Right kidney (tissue), 1 donor: ENCODE measurements at regions not wholly inside any gene's neighbourhood (a gene's known extent, or its start where the extent isn't known, plus 50 kb on each side); places are given as distances from the start of the nearest gene placed in this dataset.

Source experiments
- DNase-seq: peaks from one replicate; pipeline ENCODE4 v3.0.0-alpha.2; 2016

- no peak for DNase-seq
Measured at GRCh38 chr2:129443865-129444739, 535.4 kb upstream of the RAB6C start.

- no peak for DNase-seq
Measured at GRCh38 chr2:129444751-129445150, 534.7 kb upstream of the RAB6C start.

GRCh38 chr2:129456691-129457090, 522.8 kb upstream of the RAB6C start:
- no peak for DNase-seq

- no peak for DNase-seq
Measured at GRCh38 chr2:129457277-129457818, 522.1 kb upstream of the RAB6C start.

DNA sequence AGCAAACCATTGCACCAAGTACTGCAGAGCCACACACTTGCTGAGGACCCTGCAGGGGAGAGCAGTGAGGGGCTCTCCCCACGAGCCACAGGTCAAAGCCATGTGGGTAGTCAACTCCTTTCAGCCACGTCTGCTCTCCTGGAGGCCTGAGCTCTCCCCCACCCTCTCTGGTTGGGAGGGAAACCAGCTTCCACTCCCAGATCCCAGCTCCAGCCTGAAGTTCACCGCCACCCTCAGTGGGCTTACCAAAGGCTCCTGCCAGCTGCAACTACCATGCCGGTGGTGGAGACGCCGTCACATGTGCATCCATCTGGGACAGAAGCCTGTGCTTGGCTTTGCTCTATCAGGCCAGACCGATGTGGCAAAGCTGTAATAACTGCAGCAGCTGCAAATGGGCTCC, 521.5 kb upstream of the RAB6C start:
- no peak for DNase-seq

DNA sequence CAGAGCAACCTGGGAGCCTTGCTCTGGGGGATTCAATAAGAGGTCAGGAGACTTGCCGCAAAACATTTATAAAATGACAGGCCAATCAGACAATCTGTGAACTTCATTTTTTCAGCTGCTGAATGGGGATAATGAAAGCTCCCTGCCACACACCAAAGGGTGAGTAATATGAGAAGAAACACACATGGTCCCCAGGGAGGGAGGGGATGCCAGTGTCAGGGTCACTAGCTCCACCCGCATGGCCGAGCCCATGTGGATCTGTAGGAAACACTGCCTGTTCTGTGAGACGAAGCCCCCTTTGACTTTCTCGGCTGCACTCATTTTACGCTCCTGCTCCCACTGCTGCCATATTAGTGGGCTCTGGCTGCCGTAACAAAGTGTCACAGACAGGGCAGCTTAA, 521.0 kb upstream of the RAB6C start:
- DNase-seq = no peak

GRCh38 chr2:129459200-129459876, 520.1 kb upstream of the RAB6C start:
- no peak for DNase-seq

GRCh38 chr2:129459881-129460280, 519.6 kb upstream of the RAB6C start:
- no peak for DNase-seq

GRCh38 chr2:129460299-129461198, 518.9 kb upstream of the RAB6C start:
- DNase-seq = no peak

DNA sequence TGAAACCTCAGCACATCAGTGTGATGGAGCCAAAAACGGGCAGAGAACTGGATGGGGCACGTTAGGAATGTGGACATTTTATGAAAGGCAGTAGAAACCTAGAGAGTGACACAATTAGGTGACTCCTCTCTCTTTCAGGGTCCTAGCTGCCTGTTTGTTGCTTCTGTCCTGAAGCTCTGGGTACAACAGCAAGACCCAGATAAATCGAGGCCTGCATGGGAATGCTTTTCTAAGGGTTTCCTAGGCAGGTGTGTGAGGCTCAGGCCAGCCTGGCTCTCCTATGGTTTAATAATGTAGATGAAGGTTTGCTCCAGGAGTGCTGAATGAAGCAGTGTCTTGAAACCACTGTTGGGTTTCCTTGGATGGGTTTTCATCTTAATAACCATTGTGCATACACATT, 517.1 kb upstream of the RAB6C start:
- no peak for DNase-seq

- no peak for DNase-seq
Measured at GRCh38 chr2:129462967-129463366, 516.5 kb upstream of the RAB6C start.

GRCh38 chr2:129464036-129464435, 515.4 kb upstream of the RAB6C start:
- no peak for DNase-seq

GRCh38 chr2:129464631-129465030, 514.8 kb upstream of the RAB6C start:
- no peak for DNase-seq

GRCh38 chr2:129465045-129465444, 514.4 kb upstream of the RAB6C start:
- no peak for DNase-seq

DNA sequence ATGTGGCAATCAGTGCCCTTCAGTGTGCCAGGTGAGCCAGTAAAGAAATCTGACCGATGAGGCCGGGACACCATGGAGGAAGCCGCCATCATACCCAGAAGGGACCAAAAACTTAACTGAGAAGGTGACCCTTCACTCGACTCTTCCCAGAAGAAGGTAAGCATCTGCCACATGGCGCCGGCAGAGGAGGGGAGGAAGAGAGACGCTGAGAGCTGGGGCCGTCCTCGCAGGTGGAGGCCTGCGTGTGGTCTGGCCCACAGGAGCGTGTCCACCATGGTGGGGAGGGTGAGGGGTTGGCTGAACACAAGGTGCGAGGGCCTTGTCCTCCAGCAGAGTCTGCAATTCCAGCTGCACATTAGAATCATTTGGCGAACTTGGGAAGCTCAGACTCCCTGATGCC, 513.1 kb upstream of the RAB6C start:
- DNase-seq = no peak

DNA sequence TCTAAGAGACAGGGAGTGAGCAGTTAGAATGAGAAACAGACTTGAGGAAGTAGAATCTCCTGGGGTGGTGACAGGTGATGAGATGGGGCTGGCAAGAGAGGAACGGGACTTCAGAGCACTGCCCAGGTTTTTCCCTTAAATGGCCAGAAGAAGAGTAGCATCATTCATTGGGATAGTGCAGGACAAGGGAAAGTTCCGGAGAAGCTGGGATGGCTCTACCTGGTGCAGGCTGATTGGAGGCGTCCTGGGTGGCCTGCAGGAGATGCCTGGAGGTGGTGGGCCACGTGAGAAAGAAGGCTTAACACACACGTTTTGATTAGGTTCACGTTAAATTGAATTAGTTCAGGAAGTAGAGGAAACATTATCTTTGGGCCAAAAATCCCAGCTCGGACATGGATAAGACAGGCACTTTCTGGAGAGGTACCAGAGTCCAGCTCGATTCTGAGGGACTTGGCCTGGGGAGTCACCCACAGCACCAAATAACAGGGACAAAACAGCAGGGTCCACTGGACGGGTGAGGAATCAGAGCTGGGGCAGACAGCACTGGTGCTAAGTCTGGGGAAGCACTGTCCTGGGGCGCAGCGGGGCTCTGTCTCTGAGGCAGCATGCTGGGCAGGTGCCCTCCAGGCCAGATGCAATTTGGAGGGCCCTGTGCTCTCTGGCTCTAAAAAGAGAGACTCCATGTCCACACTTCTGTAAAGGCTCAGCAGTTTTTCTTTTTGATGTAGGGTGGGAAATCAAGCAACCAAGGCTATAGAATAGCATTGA, 512.3 kb upstream of the RAB6C start:
- no peak for DNase-seq

GRCh38 chr2:129467941-129468340, 511.5 kb upstream of the RAB6C start:
- DNase-seq = no peak

GRCh38 chr2:129468879-129469278, 510.6 kb upstream of the RAB6C start:
- no peak for DNase-seq

- DNase-seq = no peak
Measured at GRCh38 chr2:129469389-129469788, 510.1 kb upstream of the RAB6C start.

DNA sequence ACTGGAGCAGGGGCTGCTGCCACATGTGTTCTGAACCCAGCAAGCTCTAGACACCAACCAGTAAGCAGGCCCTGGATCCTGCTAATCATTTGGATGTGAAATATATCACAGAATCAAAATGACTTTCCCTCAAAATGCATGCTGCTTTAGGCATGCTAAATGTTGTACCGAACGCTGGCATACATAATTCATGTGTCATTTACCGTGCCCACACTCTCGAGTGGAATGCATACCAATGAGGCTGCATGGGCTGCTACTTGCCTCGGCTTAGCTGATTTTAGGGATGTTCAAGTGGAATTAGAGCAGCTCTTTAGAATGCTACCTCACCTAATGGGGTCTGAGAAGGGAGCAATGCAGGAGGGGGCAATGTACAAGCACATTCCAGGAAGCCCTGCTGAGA, 509.6 kb upstream of the RAB6C start:
- no peak for DNase-seq

DNA sequence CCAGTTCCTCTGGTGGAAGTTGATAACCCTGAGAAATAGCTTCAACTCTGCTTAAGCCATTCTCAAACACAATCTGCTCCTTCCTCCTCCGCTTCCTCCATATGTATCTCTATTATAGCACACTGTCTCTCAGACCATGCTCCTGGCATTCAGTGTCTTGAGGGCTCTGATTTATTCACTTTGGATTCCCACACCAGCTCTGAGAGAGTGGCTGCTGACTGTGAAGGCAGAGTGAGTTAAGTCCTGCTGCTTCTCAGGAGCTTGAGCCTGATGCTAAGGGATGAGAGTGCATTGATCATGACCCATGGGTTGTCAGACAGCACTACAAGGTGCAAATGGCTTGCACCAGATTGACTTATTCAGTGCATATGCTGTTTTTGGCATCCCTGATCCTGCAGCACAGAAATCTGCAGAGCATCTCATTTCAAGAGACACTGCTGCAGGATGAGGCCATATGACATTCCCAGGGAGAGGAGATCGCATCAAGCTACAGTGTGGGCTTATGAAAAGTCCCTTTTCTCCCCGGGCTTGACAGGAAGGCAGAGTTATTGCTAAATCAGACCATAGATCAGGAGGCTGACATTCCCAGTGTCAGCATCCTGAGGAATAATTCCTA, 500.5 kb upstream of the RAB6C start:
- no peak for DNase-seq
